Adrenal gland (tissue), 9 donors: ENCODE measurements at regions not wholly inside any gene's neighbourhood (a gene's known extent, or its start where the extent isn't known, plus 50 kb on each side); places are given as distances from the start of the nearest gene placed in this dataset.

ENCODE experiments used
- DNase-seq, 7 donors: peaks; one replicate each; pipeline ENCODE4 v3.0.0-alpha.2; 2019 to 2020
- H3K27ac ChIP-seq, 5 donors: fragments of 200-600 bp; sonication (generic) in 4 of 5; 1 replicate in 3 of 5; 2 replicates in 2 of 5; pipeline versions ENCODE4 v1.5.1 to v1.8.0; 2016 to 2020; ENCODE audit warnings: mild to moderate bottlenecking in 1 of 5
- H3K27me3 ChIP-seq: fragments of 200-600 bp; 2 replicates; pipeline ENCODE4 v1.8.0; 2021
- H3K36me3 ChIP-seq, 2 donors: fragments of 200-600 bp; replicated peaks in 1 of 2; 1 replicate in 1 of 2; 2 replicates in 1 of 2; pipeline versions ENCODE4 v1.5.1 to v1.8.0; 2018 to 2022
- H3K4me1 ChIP-seq, 2 donors: fragments of 200-600 bp; replicated peaks in 1 of 2; 1 replicate in 1 of 2; 2 replicates in 1 of 2; pipeline versions ENCODE4 v1.5.1 to v1.8.0; 2018 to 2021
- H3K4me3 ChIP-seq, 4 donors: fragments of 200-600 bp; sonication (generic) in 3 of 4; one replicate each; pipeline ENCODE4 v1.5.1; 2016 to 2018
- H3K9me3 ChIP-seq, 3 donors: fragments of 200-600 bp; sonication (generic) in 1 of 3; replicated peaks in 1 of 3; 1 replicate in 2 of 3; 2 replicates in 1 of 3; pipeline versions ENCODE4 v1.5.1 to v1.8.0; 2016 to 2021
- POLR2A ChIP-seq, 2 donors: fragments of 450-650 bp; IDR thresholded peaks; one replicate each; pipeline ENCODE4 v1.6.1; 2017; ENCODE audit warnings: antibody characterized with exemption in 2 of 2, mild to moderate bottlenecking in 2 of 2, moderate library complexity in 1 of 2
- WGBS, 4 donors: extraction: QIAGEN DNeasy Blood & Tissue Kit in 2 of 4; methylation state at CpG; one replicate each; pipeline versions ENCODE4 v1.1.5 to v1.1.7; 2013 to 2017; 5-methylcytosine and 5-hydroxymethylcytosine counted together
- intact Hi-C, 2 donors: fragments of 100-400 bp; cut with DNase I; formaldehyde crosslinking; loops; one replicate each; pipeline versions ENCODE4 v1.14.1 to v1.15.0; 2022 to 2023
- TF ChIP-seq, protein P1 (sequence below), 6 experiments: fragments of 450-650 bp in 4 of 6; fragments of 200-600 bp in 2 of 6; sonication (generic) in 1 of 6; IDR thresholded peaks; 1 replicate in 5 of 6; 2 replicates in 1 of 6; pipeline versions ENCODE4 v1.5.1 to v1.8.0; 2016 to 2021; ENCODE audit warnings: antibody characterized with exemption in 6 of 6, mild to moderate bottlenecking in 2 of 6, moderate library complexity in 1 of 6
- donor health status: healthy with polysubstance abuse.
- donor health status: Bipolar disorder and iron deficiency.
- donor health status: DM: yes; HTN: yes; CAD: no.
- donor health status: DM: no; HTN: no; CAD: no.
- donor health status: DM: no; HTN: no; CAD: no.

GRCh38 chr14:97280526-97280925 lies 483.3 kb downstream of the VRK1 start:
- no peak for DNase-seq
- no peaks in the 10 kb centered on the region for H3K9me3 ChIP-seq
- H3K27me3 ChIP-seq = peaks cover 1% of the 10 kb centered on the region
- no peak overlapping the region for H3K27ac ChIP-seq
- no peaks in the 10 kb centered on the region for H3K36me3 ChIP-seq
- H3K4me1 ChIP-seq = no peaks in the 10 kb centered on the region
- intact Hi-C loops = no loop called here
- no peak overlapping the region for H3K4me3 ChIP-seq
- 79 to 84% (median 82%) methylated on average over 10 of the region's 10 CpGs for WGBS, 4 donors
- TF ChIP-seq, protein P1, sequence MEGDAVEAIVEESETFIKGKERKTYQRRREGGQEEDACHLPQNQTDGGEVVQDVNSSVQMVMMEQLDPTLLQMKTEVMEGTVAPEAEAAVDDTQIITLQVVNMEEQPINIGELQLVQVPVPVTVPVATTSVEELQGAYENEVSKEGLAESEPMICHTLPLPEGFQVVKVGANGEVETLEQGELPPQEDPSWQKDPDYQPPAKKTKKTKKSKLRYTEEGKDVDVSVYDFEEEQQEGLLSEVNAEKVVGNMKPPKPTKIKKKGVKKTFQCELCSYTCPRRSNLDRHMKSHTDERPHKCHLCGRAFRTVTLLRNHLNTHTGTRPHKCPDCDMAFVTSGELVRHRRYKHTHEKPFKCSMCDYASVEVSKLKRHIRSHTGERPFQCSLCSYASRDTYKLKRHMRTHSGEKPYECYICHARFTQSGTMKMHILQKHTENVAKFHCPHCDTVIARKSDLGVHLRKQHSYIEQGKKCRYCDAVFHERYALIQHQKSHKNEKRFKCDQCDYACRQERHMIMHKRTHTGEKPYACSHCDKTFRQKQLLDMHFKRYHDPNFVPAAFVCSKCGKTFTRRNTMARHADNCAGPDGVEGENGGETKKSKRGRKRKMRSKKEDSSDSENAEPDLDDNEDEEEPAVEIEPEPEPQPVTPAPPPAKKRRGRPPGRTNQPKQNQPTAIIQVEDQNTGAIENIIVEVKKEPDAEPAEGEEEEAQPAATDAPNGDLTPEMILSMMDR (IDR thresholded peaks at IDR 0.05) = no peak
- no peak for TF ChIP-seq POLR2A (IDR thresholded peaks at IDR 0.05)

DNA sequence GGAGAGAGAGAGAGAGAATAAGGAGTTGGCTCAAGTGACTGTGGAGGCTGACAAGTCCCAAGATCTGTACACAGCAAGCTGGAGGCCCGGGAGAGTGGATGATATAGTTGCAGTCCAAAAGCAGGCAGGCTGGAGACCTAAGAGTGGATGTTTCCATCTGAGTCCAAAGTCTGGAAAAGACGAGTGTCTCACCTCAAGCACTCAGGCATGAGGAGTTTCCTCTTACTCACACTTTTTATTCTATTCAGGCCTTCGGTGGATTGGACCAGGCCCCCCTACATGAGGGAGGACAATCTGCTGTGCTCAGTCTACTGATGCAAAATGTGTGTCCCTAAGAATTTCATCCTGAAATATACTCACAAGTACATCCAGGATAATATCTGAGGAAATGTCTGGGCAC lies 484.6 kb downstream of the VRK1 start:
- Histone ChIP-seq H3K36me3 (no peaks in the 10 kb centered on the region), H3K27me3 (no peaks in the 10 kb centered on the region), H3K9me3 (no peaks in the 10 kb centered on the region), H3K27ac (no peak overlapping the region), H3K4me3 (no peak overlapping the region), H3K4me1 (no peaks in the 10 kb centered on the region)
- 63 to 85% (median 75%) methylated on average over 3 of the region's 3 CpGs for WGBS, 4 donors
- intact Hi-C loops = no loop called here
- DNase-seq = no peak
- TF ChIP-seq, protein P1 (IDR thresholded peaks at IDR 0.05) = no peak
- no peak for TF ChIP-seq POLR2A (IDR thresholded peaks at IDR 0.05)

GRCh38 chr14:97282210-97283004 lies 485.2 kb downstream of the VRK1 start:
- no peaks in the 10 kb centered on the region for H3K27me3 ChIP-seq
- no peak for DNase-seq
- no peak for TF ChIP-seq POLR2A (IDR thresholded peaks at IDR 0.05)
- TF ChIP-seq, protein P1 (IDR thresholded peaks at IDR 0.05) = no peak
- no peaks in the 10 kb centered on the region for H3K4me1 ChIP-seq
- H3K4me3 ChIP-seq = no peak overlapping the region
- 75 to 81% (median 76%) methylated on average over 7 of the region's 7 CpGs for WGBS, 4 donors
- H3K27ac ChIP-seq = no peak overlapping the region
- intact Hi-C loops = no loop called here
- H3K9me3 ChIP-seq = no peaks in the 10 kb centered on the region
- H3K36me3 ChIP-seq = no peaks in the 10 kb centered on the region

GRCh38 chr14:97283005-97283403 lies 485.8 kb downstream of the VRK1 start:
- H3K36me3 ChIP-seq = no peaks in the 10 kb centered on the region
- no peak for DNase-seq
- TF ChIP-seq, protein P1 (IDR thresholded peaks at IDR 0.05) = no peak
- no peak for TF ChIP-seq POLR2A (IDR thresholded peaks at IDR 0.05)
- H3K4me1 ChIP-seq = no peaks in the 10 kb centered on the region
- no peak overlapping the region for H3K27ac ChIP-seq
- H3K9me3 ChIP-seq = no peaks in the 10 kb centered on the region
- 80 to 86% (median 81%) methylated on average over 9 of the region's 9 CpGs for WGBS, 4 donors
- H3K4me3 ChIP-seq = no peak overlapping the region
- no peaks in the 10 kb centered on the region for H3K27me3 ChIP-seq
- intact Hi-C loops = no loop called here
